ENCODE measurements at regions not wholly inside any gene's neighbourhood (a gene's known extent, or its start where the extent isn't known, plus 50 kb on each side); places are given as distances from the start of the nearest gene placed in this dataset.

DNA sequence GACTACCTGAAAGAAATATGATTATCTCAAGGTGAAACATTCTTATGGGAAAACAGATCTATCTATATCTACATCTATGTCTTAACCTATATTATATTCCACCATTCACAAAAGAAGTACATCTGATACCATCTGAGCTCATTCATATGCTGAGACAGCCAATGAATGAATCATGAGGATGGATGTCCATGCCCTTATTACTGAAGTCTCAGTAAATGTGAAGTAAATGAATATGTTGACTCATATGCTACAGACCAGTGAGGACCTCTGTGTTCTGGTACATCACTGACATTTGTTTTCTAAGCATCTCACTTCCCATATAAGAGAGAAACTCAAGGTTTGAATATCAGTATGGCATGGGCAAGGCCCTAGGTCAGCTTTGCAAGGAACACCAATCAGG lies 311.2 kb upstream of the TMC3 start:
- no peak overlapping the region for H3K27ac ChIP-seq (ENCODE audit: insufficient read depth, low read depth, low read length)
- H3K27me3 ChIP-seq (ENCODE audit: control insufficient read depth in 2 of 2, insufficient read depth in 2 of 2, low read length in 2 of 2), result no peaks in the 10 kb centered on the region
- FAIRE-seq (no peak), DNase-seq (ENCODE audit: low read depth, low spot score) (no peak)
- H3K79me2 ChIP-seq (ENCODE audit: control insufficient read depth, insufficient read depth, low read length), result no peaks in the 10 kb centered on the region
- H3K9ac ChIP-seq (replicated peaks; ENCODE audit: extremely low read depth, insufficient read depth, low read length), result no peak overlapping the region
- no peak overlapping the region for H3K4me3 ChIP-seq (replicated peaks in 1 of 3; ENCODE audit: insufficient read depth in 1 of 3, low read depth in 1 of 3, low read length in 3 of 3)
- no peaks in the 10 kb centered on the region for H3K4me1 ChIP-seq (ENCODE audit: control insufficient read depth, extremely low read depth, insufficient read depth, low read length)
- H4K20me1 ChIP-seq (replicated peaks; ENCODE audit: control insufficient read depth, extremely low read depth, insufficient read depth, low read length), result no peaks in the 10 kb centered on the region
- H2AFZ ChIP-seq (ENCODE audit: low read depth, low read length), result no peak overlapping the region
- ChIA-PET CTCF (no interaction called here), POLR2A (no interaction called here)
- no peaks in the 10 kb centered on the region for H3K9me3 ChIP-seq (replicated peaks; ENCODE audit: control insufficient read depth, insufficient read depth, low read length)
- no TSS peak for BruUV-seq (replicated peaks)
- no peaks in the 10 kb centered on the region for H3K9me1 ChIP-seq (replicated peaks; ENCODE audit: control insufficient read depth, extremely low read depth, insufficient read depth, low read length)
- dilution Hi-C loops (cut with MboI; ENCODE audit: extremely low pct_ligation_motif_present, low sequenced_read_pairs), result no loop called here
- TF ChIP-seq GATA2 (IDR thresholded peaks at IDR 0.05; ENCODE audit: insufficient read depth, insufficient read length, low read depth, low read length) (no peak), FOS (IDR thresholded peaks at IDR 0.05; ENCODE audit: borderline replicate concordance, insufficient read depth, low read length) (no peak), POLR2AphosphoS5 (IDR thresholded peaks at IDR 0.05; ENCODE audit: insufficient read depth, low read depth, low read length) (no peak), EZH2 (IDR thresholded peaks at IDR 0.05; ENCODE audit: borderline replicate concordance, low read depth, low read length, severe bottlenecking) (no peak), JUN (IDR thresholded peaks at IDR 0.05; ENCODE audit: borderline replicate concordance, insufficient read depth, insufficient read length, low read depth) (no peak), POLR2A (IDR thresholded peaks at IDR 0.05; ENCODE audit: low read depth, low read length) (no peak), MYC (IDR thresholded peaks at IDR 0.05; ENCODE audit: low read depth, low read length) (no peak)
- TF ChIP-seq, protein P1, sequence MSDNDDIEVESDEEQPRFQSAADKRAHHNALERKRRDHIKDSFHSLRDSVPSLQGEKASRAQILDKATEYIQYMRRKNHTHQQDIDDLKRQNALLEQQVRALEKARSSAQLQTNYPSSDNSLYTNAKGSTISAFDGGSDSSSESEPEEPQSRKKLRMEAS (IDR thresholded peaks at IDR 0.05; ENCODE audit: insufficient read depth, insufficient read length), result no peak
- TF ChIP-seq, protein P2, sequence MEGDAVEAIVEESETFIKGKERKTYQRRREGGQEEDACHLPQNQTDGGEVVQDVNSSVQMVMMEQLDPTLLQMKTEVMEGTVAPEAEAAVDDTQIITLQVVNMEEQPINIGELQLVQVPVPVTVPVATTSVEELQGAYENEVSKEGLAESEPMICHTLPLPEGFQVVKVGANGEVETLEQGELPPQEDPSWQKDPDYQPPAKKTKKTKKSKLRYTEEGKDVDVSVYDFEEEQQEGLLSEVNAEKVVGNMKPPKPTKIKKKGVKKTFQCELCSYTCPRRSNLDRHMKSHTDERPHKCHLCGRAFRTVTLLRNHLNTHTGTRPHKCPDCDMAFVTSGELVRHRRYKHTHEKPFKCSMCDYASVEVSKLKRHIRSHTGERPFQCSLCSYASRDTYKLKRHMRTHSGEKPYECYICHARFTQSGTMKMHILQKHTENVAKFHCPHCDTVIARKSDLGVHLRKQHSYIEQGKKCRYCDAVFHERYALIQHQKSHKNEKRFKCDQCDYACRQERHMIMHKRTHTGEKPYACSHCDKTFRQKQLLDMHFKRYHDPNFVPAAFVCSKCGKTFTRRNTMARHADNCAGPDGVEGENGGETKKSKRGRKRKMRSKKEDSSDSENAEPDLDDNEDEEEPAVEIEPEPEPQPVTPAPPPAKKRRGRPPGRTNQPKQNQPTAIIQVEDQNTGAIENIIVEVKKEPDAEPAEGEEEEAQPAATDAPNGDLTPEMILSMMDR (IDR thresholded peaks at IDR 0.05; ENCODE audit: extremely low read depth in 1 of 2, insufficient read depth in 1 of 2, low read depth in 1 of 2, low read length in 2 of 2), result no peak
- intact Hi-C loops (cut with micrococcal nuclease), result no loop called here
- no peak overlapping the region for H3K4me2 ChIP-seq (ENCODE audit: insufficient read depth, low read length)
- no peaks in the 10 kb centered on the region for H3K36me3 ChIP-seq (ENCODE audit: control insufficient read depth in 2 of 2, extremely low read depth in 1 of 2, insufficient read depth in 2 of 2, low read length in 2 of 2)
